Heart right ventricle (tissue), 16 donors: ENCODE measurements at regions not wholly inside any gene's neighbourhood (a gene's known extent, or its start where the extent isn't known, plus 50 kb on each side); places are given as distances from the start of the nearest gene placed in this dataset.

Experiments used
- ATAC-seq, 8 donors: fragments of 200-7000 bp; cut with Tn5 transposase; one replicate each; pipeline ENCODE4 v1.9.1; 2020; ENCODE audit warnings: mild to moderate bottlenecking in 8 of 8, moderate library complexity in 8 of 8, moderate number of reproducible peaks in 1 of 8
- DNase-seq, 2 donors: peaks; one replicate each; pipeline ENCODE4 v3.0.0-alpha.2; 2020
- H3K27ac ChIP-seq, 10 donors: fragments of 200-600 bp; sonication (generic) in 2 of 10; one replicate each; pipeline versions ENCODE4 v1.5.0 to v1.8.0; 2020 to 2022; ENCODE audit warnings: mild to moderate bottlenecking in 3 of 10
- H3K27me3 ChIP-seq, 7 donors: fragments of 200-600 bp; one replicate each; pipeline ENCODE4 v1.8.0; 2021 to 2022; ENCODE audit warnings: mild to moderate bottlenecking in 2 of 7
- H3K36me3 ChIP-seq, 9 donors: fragments of 200-600 bp; sonication (generic) in 1 of 9; one replicate each; pipeline versions ENCODE4 v1.5.0 to v1.8.0; 2020 to 2022; ENCODE audit warnings: mild to moderate bottlenecking in 2 of 9
- H3K4me1 ChIP-seq, 9 donors: fragments of 200-600 bp; sonication (generic) in 1 of 9; one replicate each; pipeline versions ENCODE4 v1.5.0 to v1.8.0; 2020 to 2022; ENCODE audit warnings: mild to moderate bottlenecking in 4 of 9
- H3K4me3 ChIP-seq, 10 donors: fragments of 200-600 bp; sonication (generic) in 2 of 10; one replicate each; pipeline versions ENCODE4 v1.5.0 to v1.8.0; 2020 to 2022; ENCODE audit warnings: mild to moderate bottlenecking in 7 of 10, moderate library complexity in 2 of 10
- H3K9me3 ChIP-seq, 11 donors: fragments of 200-600 bp in 10 of 11; sonication (generic) in 2 of 11; one replicate each; pipeline versions ENCODE4 v1.5.0 to v1.8.0; 2013 to 2022; ENCODE audit warnings: mild to moderate bottlenecking in 2 of 11, control low read depth in 1 of 11, moderate library complexity in 1 of 11
- CTCF ChIP-seq, 9 donors: fragments of 200-600 bp; sonication (generic) in 2 of 9; IDR thresholded peaks; one replicate each; pipeline versions ENCODE4 v1.5.0 to v1.8.0; 2021 to 2022; ENCODE audit warnings: antibody characterized with exemption in 9 of 9, mild to moderate bottlenecking in 5 of 9, moderate library complexity in 1 of 9
- WGBS, 2 donors: extraction: QIAGEN DNeasy Blood & Tissue Kit; methylation state at CpG; one replicate each; pipeline ENCODE4 v1.1.7; 2013; ENCODE audit warnings: inconsistent platforms in 1 of 2; 5-methylcytosine and 5-hydroxymethylcytosine counted together
- intact Hi-C, 10 donors: fragments of 100-400 bp; cut with DNase I; formaldehyde crosslinking; loops; one replicate each; pipeline versions ENCODE4 v1.11.1 to v1.14.2; 2022
- donor health status: Arrhythmogenic right ventricular cardiomyopathy.
- donor health status: ischemic (EF 13 %, LVEDD 7.1; RV severe dilation, severe dysfunction).
- donor health status: healthy with polysubstance abuse.
- donor health status: DM: no; HTN: yes; CAD: no.
- donor health status: DM: no; HTN: no; CAD: no.
- donor health status: ischemic (EF 25% LVEDD 6.9; RV normal size, moderate dysfunction).
- donor health status: ischemic (EF 25% LVEDD 5.7; RV mildly dilated, moderate dysfunction).
- donor health status: healthy.
- donor health status: DM: yes; HTN: yes; CAD: no.
- donor health status: Ischemic cardiomyopathy.
- donor health status: ischemic (EF 35%, LVEDD 5.7; RV mildly dilated, moderate dysfunction).
- donor health status: nonischemic (EF 11% LVEDD 7.7; RV severe dilation, severe dysfunction).
- donor health status: DM: yes; HTN: yes; CAD: no.
- donor health status: PGD.
- donor health status: ischemic (EF 29% LVEDD 5.4; RV normal size, mild dysfunction).
- donor health status: nonischemic (EF 23%, LVEDD 6.1; RV moderate dilation, normal function).

- no peak for ATAC-seq
- no peak for DNase-seq
- no peaks in the 10 kb centered on the region for H3K36me3 ChIP-seq
- intact Hi-C loops: no loop called here
- H3K9me3 ChIP-seq: peaks cover 0 to 10% (median 0%) of the 10 kb centered on the region in 11 donors
- no peak overlapping the region for H3K4me3 ChIP-seq
- H3K4me1 ChIP-seq: no peaks in the 10 kb centered on the region
- H3K27me3 ChIP-seq: no peaks in the 10 kb centered on the region
- no peak overlapping the region for H3K27ac ChIP-seq
- 85 to 95% methylated on average over 2 of the region's 2 CpGs for WGBS, 2 donors
- TF ChIP-seq CTCF (IDR thresholded peaks at IDR 0.05): no peak
These were observed 66.5 kb upstream of the TLK1 start for GRCh38 chr2:171227066-171227782.

- Histone ChIP-seq H3K9me3 (peaks cover 0 to 10% (median 0%) of the 10 kb centered on the region in 11 donors), H3K36me3 (no peaks in the 10 kb centered on the region), H3K4me3 (no peak overlapping the region), H3K27ac (no peak overlapping the region), H3K4me1 (no peaks in the 10 kb centered on the region), H3K27me3 (no peaks in the 10 kb centered on the region)
- intact Hi-C loops: no loop called here
- no peak for DNase-seq
- TF ChIP-seq CTCF (IDR thresholded peaks at IDR 0.05): no peak
- no peak for ATAC-seq
These were observed 65.8 kb upstream of the TLK1 start for GRCh38 chr2:171226461-171226860.

- peaks cover 0 to 10% (median 0%) of the 10 kb centered on the region in 11 donors for H3K9me3 ChIP-seq
- ATAC-seq (no peak), DNase-seq (no peak)
- no peaks in the 10 kb centered on the region for H3K27me3 ChIP-seq
- WGBS, 2 donors: 62 to 87% methylated on average over 1 of the region's 1 CpG
- H3K4me1 ChIP-seq: no peaks in the 10 kb centered on the region
- H3K36me3 ChIP-seq: no peaks in the 10 kb centered on the region
- no peak overlapping the region for H3K4me3 ChIP-seq
- intact Hi-C loops: no loop called here
- TF ChIP-seq CTCF (IDR thresholded peaks at IDR 0.05): no peak
- no peak overlapping the region for H3K27ac ChIP-seq
These were observed 65.3 kb upstream of the TLK1 start for GRCh38 chr2:171225989-171226388.

- no peak for TF ChIP-seq CTCF (IDR thresholded peaks at IDR 0.05)
- DNase-seq (no peak), ATAC-seq (no peak)
- intact Hi-C loops: no loop called here
- H3K27me3 ChIP-seq: no peaks in the 10 kb centered on the region
- H3K27ac ChIP-seq: no peak overlapping the region
- no peak overlapping the region for H3K4me3 ChIP-seq
- 83 to 87% methylated on average over 3 of the region's 3 CpGs for WGBS, 2 donors
- H3K4me1 ChIP-seq: no peaks in the 10 kb centered on the region
- H3K9me3 ChIP-seq: peaks cover 0 to 10% (median 0%) of the 10 kb centered on the region in 11 donors
- H3K36me3 ChIP-seq: no peaks in the 10 kb centered on the region
These were observed 64.7 kb upstream of the TLK1 start for GRCh38 chr2:171225302-171225980.
